ENCODE measurements at regions not wholly inside any gene's neighbourhood (a gene's known extent, or its start where the extent isn't known, plus 50 kb on each side); places are given as distances from the start of the nearest gene placed in this dataset.

GRCh38 chr12:66862356-66862985, 183.6 kb upstream of the GRIP1 start:
- no peak overlapping the region for H3K9ac ChIP-seq (ENCODE audit: insufficient read length, low read depth)

GRCh38 chr12:66863276-66863675, 184.4 kb upstream of the GRIP1 start:
- TF ChIP-seq SUZ12 (IDR thresholded peaks at IDR 0.05; ENCODE audit: extremely low read depth, insufficient read depth, insufficient read length) (no peak), YY1 (IDR thresholded peaks at IDR 0.05; ENCODE audit: insufficient read depth, insufficient read length) (no peak), ZNF274 (IDR thresholded peaks at IDR 0.05; ENCODE audit: low read depth, low read length) (no peak)
- Histone ChIP-seq H3K27me3 (ENCODE audit: insufficient read depth, insufficient read length) (no peaks in the 10 kb centered on the region), H3K4me1 (ENCODE audit: insufficient read depth, insufficient read length) (no peaks in the 10 kb centered on the region), H3K9ac (ENCODE audit: insufficient read length, low read depth) (no peak overlapping the region), H3K4me3 (ENCODE audit: insufficient read length, low read depth) (no peak overlapping the region), H3K36me3 (ENCODE audit: insufficient read depth, insufficient read length, low read length) (no peaks in the 10 kb centered on the region), H3K9me3 (ENCODE audit: insufficient read depth, low read length) (no peaks in the 10 kb centered on the region)
- DNase-seq (ENCODE audit: low read depth, low spot score), result no peak

More at GRCh38 chr12:66862356-66862985, 183.6 kb upstream of the GRIP1 start:
- H3K9me3 ChIP-seq (ENCODE audit: insufficient read depth, low read length), result no peaks in the 10 kb centered on the region
- H3K27me3 ChIP-seq (ENCODE audit: insufficient read depth, insufficient read length), result no peaks in the 10 kb centered on the region
- DNase-seq (ENCODE audit: low read depth, low spot score), result no peak
- no peak overlapping the region for H3K4me3 ChIP-seq (ENCODE audit: insufficient read length, low read depth)
- no peak for TF ChIP-seq YY1 (IDR thresholded peaks at IDR 0.05; ENCODE audit: insufficient read depth, insufficient read length)
- no peak for TF ChIP-seq SUZ12 (IDR thresholded peaks at IDR 0.05; ENCODE audit: extremely low read depth, insufficient read depth, insufficient read length)
- TF ChIP-seq ZNF274 (IDR thresholded peaks at IDR 0.05; ENCODE audit: low read depth, low read length), result no peak
- H3K36me3 ChIP-seq (ENCODE audit: insufficient read depth, insufficient read length, low read length), result no peaks in the 10 kb centered on the region
- H3K4me1 ChIP-seq (ENCODE audit: insufficient read depth, insufficient read length), result no peaks in the 10 kb centered on the region

DNA sequence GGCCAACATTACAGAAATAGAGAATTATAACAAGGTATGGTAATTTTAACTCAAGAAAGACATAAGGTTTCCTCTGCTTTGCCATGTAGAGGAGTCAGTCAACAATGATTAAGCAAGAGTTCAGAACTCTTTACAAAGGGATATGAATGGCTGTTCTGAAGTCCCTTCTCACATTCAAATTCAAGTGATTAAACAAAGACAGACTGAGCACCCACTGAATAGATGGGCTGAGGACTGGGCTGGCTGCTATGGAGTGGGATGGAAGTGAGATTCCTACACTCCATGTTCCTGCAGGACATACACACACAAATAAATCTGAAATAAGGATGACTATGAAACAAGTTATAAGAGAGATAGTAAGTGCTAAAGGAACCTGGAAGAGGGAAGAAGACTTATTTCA, 199.0 kb upstream of the GRIP1 start:
- Histone ChIP-seq H3K9ac (ENCODE audit: insufficient read length, low read depth) (no peak overlapping the region), H3K4me1 (ENCODE audit: insufficient read depth, insufficient read length) (no peaks in the 10 kb centered on the region), H3K27me3 (ENCODE audit: insufficient read depth, insufficient read length) (no peaks in the 10 kb centered on the region), H3K36me3 (ENCODE audit: insufficient read depth, insufficient read length, low read length) (no peaks in the 10 kb centered on the region), H3K4me3 (ENCODE audit: insufficient read length, low read depth) (no peak overlapping the region), H3K9me3 (ENCODE audit: insufficient read depth, low read length) (no peaks in the 10 kb centered on the region)
- peak; percentile 52 for DNase-seq (ENCODE audit: low read depth, low spot score)
- TF ChIP-seq SUZ12 (IDR thresholded peaks at IDR 0.05; ENCODE audit: extremely low read depth, insufficient read depth, insufficient read length) (no peak), YY1 (IDR thresholded peaks at IDR 0.05; ENCODE audit: insufficient read depth, insufficient read length) (no peak), ZNF274 (IDR thresholded peaks at IDR 0.05; ENCODE audit: low read depth, low read length) (no peak)

GRCh38 chr12:66879409-66879808, 200.5 kb upstream of the GRIP1 start:
- H3K36me3 ChIP-seq (ENCODE audit: insufficient read depth, insufficient read length, low read length), result no peaks in the 10 kb centered on the region
- no peaks in the 10 kb centered on the region for H3K4me1 ChIP-seq (ENCODE audit: insufficient read depth, insufficient read length)
- H3K9me3 ChIP-seq (ENCODE audit: insufficient read depth, low read length), result no peaks in the 10 kb centered on the region
- H3K4me3 ChIP-seq (ENCODE audit: insufficient read length, low read depth), result no peak overlapping the region
- no peak for DNase-seq (ENCODE audit: low read depth, low spot score)
- H3K27me3 ChIP-seq (ENCODE audit: insufficient read depth, insufficient read length), result no peaks in the 10 kb centered on the region
- H3K9ac ChIP-seq (ENCODE audit: insufficient read length, low read depth), result no peak overlapping the region
- no peak for TF ChIP-seq ZNF274 (IDR thresholded peaks at IDR 0.05; ENCODE audit: low read depth, low read length)
- no peak for TF ChIP-seq YY1 (IDR thresholded peaks at IDR 0.05; ENCODE audit: insufficient read depth, insufficient read length)
- TF ChIP-seq SUZ12 (IDR thresholded peaks at IDR 0.05; ENCODE audit: extremely low read depth, insufficient read depth, insufficient read length), result no peak

GRCh38 chr12:66881386-66881785, 202.5 kb upstream of the GRIP1 start:
- no peak overlapping the region for H3K4me3 ChIP-seq (ENCODE audit: insufficient read length, low read depth)
- TF ChIP-seq SUZ12 (IDR thresholded peaks at IDR 0.05; ENCODE audit: extremely low read depth, insufficient read depth, insufficient read length), result no peak
- no peak for TF ChIP-seq ZNF274 (IDR thresholded peaks at IDR 0.05; ENCODE audit: low read depth, low read length)
- TF ChIP-seq YY1 (IDR thresholded peaks at IDR 0.05; ENCODE audit: insufficient read depth, insufficient read length), result no peak
- no peaks in the 10 kb centered on the region for H3K4me1 ChIP-seq (ENCODE audit: insufficient read depth, insufficient read length)
- no peaks in the 10 kb centered on the region for H3K9me3 ChIP-seq (ENCODE audit: insufficient read depth, low read length)
- H3K27me3 ChIP-seq (ENCODE audit: insufficient read depth, insufficient read length), result no peaks in the 10 kb centered on the region
- DNase-seq (ENCODE audit: low read depth, low spot score), result no peak
- no peak overlapping the region for H3K9ac ChIP-seq (ENCODE audit: insufficient read length, low read depth)
- no peaks in the 10 kb centered on the region for H3K36me3 ChIP-seq (ENCODE audit: insufficient read depth, insufficient read length, low read length)

DNA sequence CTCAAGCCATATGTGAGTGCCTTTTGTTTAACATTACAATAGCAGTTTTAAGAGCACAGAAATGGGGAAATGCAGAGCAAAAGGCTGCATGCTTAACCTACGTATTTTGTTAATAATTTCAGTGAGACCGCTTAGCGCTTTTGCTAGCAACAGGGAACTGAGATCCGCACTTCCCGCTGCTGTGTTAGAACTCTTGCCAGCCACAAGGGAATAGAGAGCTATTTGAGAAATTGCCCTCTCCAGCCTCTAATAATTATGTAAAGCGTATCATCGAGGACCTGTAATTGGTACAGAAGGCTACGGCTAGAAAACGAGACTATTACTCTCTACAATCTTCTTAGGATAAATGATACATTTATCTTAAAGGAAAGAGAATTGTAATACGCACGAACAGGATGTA, 205.2 kb upstream of the GRIP1 start:
- no peak for DNase-seq (ENCODE audit: low read depth, low spot score)
- no peak for TF ChIP-seq SUZ12 (IDR thresholded peaks at IDR 0.05; ENCODE audit: extremely low read depth, insufficient read depth, insufficient read length)
- TF ChIP-seq ZNF274 (IDR thresholded peaks at IDR 0.05; ENCODE audit: low read depth, low read length), result no peak
- no peak for TF ChIP-seq YY1 (IDR thresholded peaks at IDR 0.05; ENCODE audit: insufficient read depth, insufficient read length)
- no peaks in the 10 kb centered on the region for H3K9me3 ChIP-seq (ENCODE audit: insufficient read depth, low read length)
- H3K9ac ChIP-seq (ENCODE audit: insufficient read length, low read depth), result no peak overlapping the region
- no peaks in the 10 kb centered on the region for H3K27me3 ChIP-seq (ENCODE audit: insufficient read depth, insufficient read length)
- H3K36me3 ChIP-seq (ENCODE audit: insufficient read depth, insufficient read length, low read length), result no peaks in the 10 kb centered on the region
- H3K4me3 ChIP-seq (ENCODE audit: insufficient read length, low read depth), result no peak overlapping the region
- no peaks in the 10 kb centered on the region for H3K4me1 ChIP-seq (ENCODE audit: insufficient read depth, insufficient read length)

DNA sequence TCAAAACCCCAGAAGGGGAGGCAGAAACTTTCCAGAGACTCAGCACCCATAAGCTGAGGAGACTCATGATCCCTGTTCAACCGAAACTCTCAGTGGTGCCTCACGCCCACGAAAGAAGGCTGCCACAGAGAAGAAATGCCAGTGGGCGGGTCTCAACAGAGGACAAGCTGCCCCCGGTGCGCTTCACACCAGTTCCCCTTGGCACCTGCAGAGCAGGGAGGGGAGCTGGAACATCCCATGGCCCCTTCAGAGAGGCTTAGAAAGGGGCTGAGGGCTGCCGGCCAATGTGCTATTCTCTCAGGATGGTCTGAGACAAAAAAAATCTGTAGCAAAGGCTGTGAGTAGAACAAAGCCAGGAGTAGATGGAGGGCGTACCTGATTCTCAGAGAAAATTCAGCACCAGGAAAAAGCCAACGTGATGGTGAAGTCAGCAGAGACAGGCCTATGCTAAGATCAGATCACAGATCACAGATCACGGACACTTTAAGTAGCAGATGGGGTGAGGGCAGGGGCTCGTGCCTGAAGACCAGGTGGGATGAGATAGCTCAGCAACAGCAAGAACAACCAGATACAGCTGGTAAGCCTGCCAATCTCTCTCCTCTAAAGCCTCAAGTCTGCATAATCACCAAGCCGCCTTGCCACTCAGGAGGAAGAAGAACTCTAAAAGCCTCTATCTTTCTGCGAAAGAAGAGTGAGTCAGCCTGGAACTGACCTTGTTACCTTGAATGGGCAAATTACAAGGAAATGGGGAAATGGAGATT, 206.4 kb upstream of the GRIP1 start:
- Histone ChIP-seq H3K36me3 (ENCODE audit: insufficient read depth, insufficient read length, low read length) (no peaks in the 10 kb centered on the region), H3K4me1 (ENCODE audit: insufficient read depth, insufficient read length) (no peaks in the 10 kb centered on the region), H3K9ac (ENCODE audit: insufficient read length, low read depth) (no peak overlapping the region), H3K27me3 (ENCODE audit: insufficient read depth, insufficient read length) (no peaks in the 10 kb centered on the region), H3K4me3 (ENCODE audit: insufficient read length, low read depth) (no peak overlapping the region), H3K9me3 (ENCODE audit: insufficient read depth, low read length) (no peaks in the 10 kb centered on the region)
- TF ChIP-seq SUZ12 (IDR thresholded peaks at IDR 0.05; ENCODE audit: extremely low read depth, insufficient read depth, insufficient read length) (no peak), ZNF274 (IDR thresholded peaks at IDR 0.05; ENCODE audit: low read depth, low read length) (no peak), YY1 (IDR thresholded peaks at IDR 0.05; ENCODE audit: insufficient read depth, insufficient read length) (no peak)
- DNase-seq (ENCODE audit: low read depth, low spot score), result no peak

All from NT2/D1 (cell line).